T47D (cell line): ENCODE measurements at regions not wholly inside any gene's neighbourhood (a gene's known extent, or its start where the extent isn't known, plus 50 kb on each side); places are given as distances from the start of the nearest gene placed in this dataset.

Source experiments
- DNase-seq, 2 experiments: peaks; one replicate each; pipeline versions ENCODE4 v3.0.0 to v3.0.0-alpha.2; 2011 to 2012; ENCODE audit warnings: low read depth in 1 of 2, low spot score in 1 of 2
- JUND ChIP-seq: IDR thresholded peaks from 2 replicates; pipeline ENCODE4 v1.6.1; 2012; ENCODE audit warnings: low read depth
- in situ Hi-C: cut with HindIII; loops from 2 replicates; pipeline ENCODE4 v1.10.0; 2016; ENCODE audit warnings: low sequenced_read_pairs, low pct_unique_long_range_greater_than_20kb

DNA sequence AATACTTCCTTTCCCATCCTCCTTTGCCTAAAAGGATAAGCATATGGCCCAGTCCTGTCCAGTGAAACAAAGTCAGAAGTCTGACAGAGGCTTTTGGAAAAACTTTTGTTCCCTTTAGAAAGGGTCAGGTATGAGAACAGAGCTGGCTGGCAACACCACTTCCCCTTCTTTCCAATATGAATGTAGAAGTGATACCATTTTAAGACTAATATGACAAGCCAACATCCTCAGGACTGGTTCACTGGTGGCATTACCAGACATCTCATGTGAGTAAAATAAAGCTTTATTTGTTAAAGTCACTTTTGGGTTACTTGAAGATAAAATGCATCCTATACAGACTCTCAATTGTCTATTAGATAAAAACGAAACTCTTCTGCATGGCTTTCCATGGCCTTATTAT, 83.6 kb upstream of the PTCHD1 start:
- DNase-seq, result no peak
- in situ Hi-C loops, result no loop called here
- no peak for TF ChIP-seq JUND

DNA sequence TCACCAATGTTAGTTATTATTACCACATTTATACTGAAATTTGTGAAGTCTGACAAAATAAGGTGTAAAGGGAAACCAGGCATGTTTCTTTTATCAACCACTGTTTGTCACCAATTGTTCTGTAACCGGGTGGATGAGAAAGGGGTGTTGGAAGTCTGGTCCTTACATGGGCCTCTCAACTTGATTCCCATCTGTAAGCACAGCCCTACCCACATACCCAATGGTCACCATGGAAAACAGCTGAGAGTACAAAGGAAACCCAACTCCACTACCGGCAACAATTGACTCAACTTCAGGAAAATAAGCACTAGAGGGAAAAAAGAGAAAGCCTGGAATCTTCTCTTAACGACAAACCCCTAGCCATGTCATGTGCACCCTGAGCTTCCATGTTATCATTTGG, 70.8 kb upstream of the PTCHD1 start:
- TF ChIP-seq JUND, result no peak
- in situ Hi-C loops, result no loop called here

DNA sequence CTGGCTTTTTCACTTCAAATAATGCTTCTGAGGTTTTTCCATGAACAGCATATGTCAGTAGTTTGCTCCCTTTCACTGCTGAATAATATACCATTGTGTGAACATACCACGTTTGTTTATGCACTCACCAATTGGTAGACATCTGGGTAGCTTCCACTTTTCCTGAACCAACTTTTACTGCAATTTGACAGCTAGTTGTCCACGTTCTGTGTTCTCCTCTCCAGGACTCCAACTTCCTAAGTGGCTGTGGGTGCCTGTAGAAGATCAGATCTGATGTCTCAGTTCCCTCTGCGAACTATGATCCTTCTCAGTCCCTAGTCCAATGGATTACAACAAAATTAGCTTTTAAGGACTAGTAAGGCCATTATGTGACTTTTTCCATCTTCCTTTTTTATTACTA, 64.7 kb upstream of the PTCHD1 start:
- in situ Hi-C loops, result no loop called here
- TF ChIP-seq JUND, result no peak
- DNase-seq, result no peak

More for the DNA sequence above, 70.8 kb upstream of the PTCHD1 start:
- no peak for DNase-seq

DNA sequence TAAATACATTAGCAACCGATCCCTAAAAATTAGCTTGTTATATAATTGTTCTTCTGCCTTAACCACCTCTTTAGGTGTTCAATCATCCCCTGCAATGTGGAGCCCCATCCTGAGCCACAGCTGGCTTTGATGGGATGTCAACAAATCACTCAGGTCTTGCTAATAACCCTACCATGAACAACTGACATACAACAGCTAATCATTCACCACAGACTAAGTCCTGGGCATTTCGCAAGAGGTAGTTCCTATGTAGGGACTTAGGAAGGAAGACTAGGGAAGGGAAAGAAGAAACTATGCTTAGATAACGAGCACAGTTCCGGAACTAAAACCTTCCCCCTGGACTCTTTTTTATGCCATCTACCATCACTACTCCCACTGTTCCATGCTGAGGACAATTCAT, 63.6 kb upstream of the PTCHD1 start:
- DNase-seq, result no peak
- TF ChIP-seq JUND, result no peak
- in situ Hi-C loops, result no loop called here

DNA sequence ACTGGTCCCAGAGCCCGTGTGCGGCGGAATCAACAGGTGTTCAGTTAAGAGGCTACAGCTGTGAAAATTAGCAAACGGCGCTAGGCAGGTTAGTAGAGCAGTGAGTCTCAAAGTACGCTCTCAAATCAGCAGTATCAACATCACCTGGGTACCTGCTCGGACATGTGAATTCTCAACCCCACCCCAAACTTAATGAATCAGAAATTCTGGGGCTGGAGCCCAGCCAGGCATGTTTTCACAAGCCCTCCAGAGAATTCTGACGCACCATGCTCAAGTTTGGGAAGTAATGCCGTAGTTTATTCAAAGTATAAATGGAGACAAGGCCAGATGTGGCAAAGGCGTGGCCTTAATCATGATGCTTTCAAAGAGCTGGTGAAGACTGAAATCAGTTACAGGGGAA, 58.2 kb upstream of the PTCHD1 start:
- in situ Hi-C loops, result no loop called here
- no peak for TF ChIP-seq JUND
- no peak for DNase-seq
